ENCODE measurements at regions not wholly inside any gene's neighbourhood (a gene's known extent, or its start where the extent isn't known, plus 50 kb on each side); places are given as distances from the start of the nearest gene placed in this dataset.

- Mint-ChIP-seq H3K9me3 (no peaks in the 10 kb centered on the region), H3K4me1 (no peaks in the 10 kb centered on the region), H3K36me3 (no peaks in the 10 kb centered on the region), H3K27ac (no peak overlapping the region), H3K27me3 (no peaks in the 10 kb centered on the region), H3K4me3 (no peak overlapping the region)
- CTCF ChIA-PET, result interaction anchor here (0.8 kb wide), 1 partner anchor 83 kb away, joined by 4 read pairs; no protein-coding TSS in a partner anchor
- DNase-seq, result no peak
Measured at GRCh38 chr13:99830931-99831330, 140.6 kb downstream of the ZIC5 start.

DNA sequence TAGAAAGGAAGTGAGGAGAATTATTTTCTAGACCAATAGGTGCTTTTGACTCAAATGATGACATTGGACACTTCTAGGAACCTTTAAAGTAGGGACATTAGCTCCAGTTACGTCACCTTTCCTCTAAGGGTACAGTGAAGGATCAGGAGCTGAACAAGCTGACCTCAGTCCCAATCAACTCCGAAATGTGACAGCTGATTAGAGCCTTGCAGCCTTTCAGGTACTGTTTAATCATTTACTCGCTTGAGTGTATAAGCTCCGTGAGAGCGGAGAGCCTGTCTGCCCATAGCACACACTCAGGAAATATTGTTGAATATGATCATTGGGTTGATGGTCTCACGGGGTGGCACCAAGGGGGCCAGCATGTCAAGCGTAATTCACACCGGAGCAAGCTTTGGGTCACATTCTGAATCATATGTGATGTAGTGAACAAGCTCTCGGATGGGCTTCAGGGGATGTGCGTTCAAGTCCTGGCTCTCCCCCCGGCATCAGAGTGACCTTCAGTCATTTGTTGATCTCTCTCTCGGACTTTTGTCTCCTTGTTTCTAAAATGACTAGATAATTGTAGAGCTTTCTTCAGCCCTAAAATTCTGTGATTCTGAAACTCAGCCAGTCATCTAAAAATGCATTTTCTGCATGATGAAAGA, 141.9 kb downstream of the ZIC5 start:
- no peaks in the 10 kb centered on the region for H3K27me3 Mint-ChIP-seq
- no peaks in the 10 kb centered on the region for H3K9me3 Mint-ChIP-seq
- no peaks in the 10 kb centered on the region for H3K36me3 Mint-ChIP-seq
- no peak overlapping the region for H3K27ac Mint-ChIP-seq
- H3K4me1 Mint-ChIP-seq, result no peaks in the 10 kb centered on the region
- no peak for DNase-seq
- H3K4me3 Mint-ChIP-seq, result no peak overlapping the region
- CTCF ChIA-PET, result interaction anchor here (1.4 kb wide), 1 partner anchor 11 kb away, joined by 3 read pairs; no protein-coding TSS in a partner anchor

GRCh38 chr13:99829161-99829560, 142.4 kb downstream of the ZIC5 start:
- DNase-seq, result no peak
- H3K4me1 Mint-ChIP-seq, result no peaks in the 10 kb centered on the region
- H3K9me3 Mint-ChIP-seq, result no peaks in the 10 kb centered on the region
- no peak overlapping the region for H3K27ac Mint-ChIP-seq
- no peaks in the 10 kb centered on the region for H3K36me3 Mint-ChIP-seq
- H3K4me3 Mint-ChIP-seq, result no peak overlapping the region
- H3K27me3 Mint-ChIP-seq, result no peaks in the 10 kb centered on the region
- CTCF ChIA-PET, result interaction anchor here (1.4 kb wide), 1 partner anchor 11 kb away, joined by 3 read pairs; no protein-coding TSS in a partner anchor

GRCh38 chr13:99828735-99829134, 142.8 kb downstream of the ZIC5 start:
- no peaks in the 10 kb centered on the region for H3K27me3 Mint-ChIP-seq
- H3K9me3 Mint-ChIP-seq, result no peaks in the 10 kb centered on the region
- CTCF ChIA-PET, result no interaction called here
- H3K4me3 Mint-ChIP-seq, result no peak overlapping the region
- H3K36me3 Mint-ChIP-seq, result no peaks in the 10 kb centered on the region
- H3K27ac Mint-ChIP-seq, result no peak overlapping the region
- no peak for DNase-seq
- no peaks in the 10 kb centered on the region for H3K4me1 Mint-ChIP-seq

DNA sequence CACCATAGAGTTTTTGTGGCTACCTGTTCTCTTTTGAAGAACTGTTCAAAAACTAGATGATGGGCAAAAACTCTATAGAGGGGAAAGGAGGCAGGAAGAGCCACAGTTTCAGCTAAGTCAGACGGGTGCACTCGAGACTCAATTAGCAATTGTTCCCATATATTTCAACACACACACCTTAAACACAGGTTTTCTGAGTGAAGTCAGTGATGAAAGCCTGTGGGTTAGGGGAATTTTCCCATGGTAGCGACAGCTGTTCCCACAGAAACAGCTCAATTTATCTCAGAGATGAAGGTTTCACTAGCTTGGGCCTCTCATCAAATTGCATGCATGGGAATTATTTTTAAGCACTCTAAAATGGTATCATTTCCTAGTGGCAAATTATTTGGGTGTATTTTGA, 143.4 kb downstream of the ZIC5 start:
- Mint-ChIP-seq H3K4me3 (no peak overlapping the region), H3K36me3 (no peaks in the 10 kb centered on the region), H3K27ac (no peak overlapping the region), H3K4me1 (no peaks in the 10 kb centered on the region), H3K9me3 (no peaks in the 10 kb centered on the region), H3K27me3 (no peaks in the 10 kb centered on the region)
- DNase-seq, result no peak
- CTCF ChIA-PET, result no interaction called here

DNA sequence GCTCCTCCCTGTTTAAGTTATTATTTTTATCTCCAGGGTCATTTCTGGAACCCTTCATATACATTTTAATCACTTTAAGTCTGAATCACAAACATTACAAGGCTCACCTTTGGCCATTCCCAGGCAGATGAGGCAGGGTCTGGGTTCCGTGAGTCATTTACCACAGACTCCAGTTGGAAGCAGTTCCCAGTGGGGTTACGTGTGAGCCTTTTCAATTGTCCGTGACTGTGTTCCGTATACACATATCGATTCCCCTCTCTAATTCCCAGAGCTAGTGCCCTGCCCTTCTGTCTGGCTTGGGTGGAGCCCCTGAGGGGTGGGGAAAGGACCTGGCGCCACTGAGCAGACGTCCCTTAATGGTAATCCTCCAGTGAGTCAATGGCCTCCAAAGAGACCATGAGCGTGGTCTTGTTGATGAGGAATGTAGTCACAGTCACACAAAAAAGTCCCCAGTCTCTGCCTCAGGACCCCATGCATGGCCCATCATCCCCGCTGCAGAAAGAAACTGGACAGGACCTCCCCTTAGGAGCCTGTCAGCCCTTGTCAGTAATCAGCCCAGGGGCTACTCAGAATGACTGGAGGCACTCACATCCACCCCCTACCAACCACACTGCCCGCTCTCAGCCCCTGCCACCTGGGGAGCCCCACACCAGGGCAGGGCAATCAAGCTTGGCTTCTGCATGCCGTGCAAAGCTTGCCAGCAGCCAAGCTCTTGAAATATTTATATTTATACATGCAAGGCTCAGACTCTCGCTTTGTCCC, 144.4 kb downstream of the ZIC5 start:
- no peak overlapping the region for H3K27ac Mint-ChIP-seq
- H3K27me3 Mint-ChIP-seq, result no peaks in the 10 kb centered on the region
- H3K36me3 Mint-ChIP-seq, result no peaks in the 10 kb centered on the region
- H3K4me3 Mint-ChIP-seq, result no peak overlapping the region
- DNase-seq, result no peak
- no peaks in the 10 kb centered on the region for H3K9me3 Mint-ChIP-seq
- no peaks in the 10 kb centered on the region for H3K4me1 Mint-ChIP-seq
- CTCF ChIA-PET, result no interaction called here

GRCh38 chr13:99823961-99824360, 147.6 kb downstream of the ZIC5 start:
- Mint-ChIP-seq H3K36me3 (no peaks in the 10 kb centered on the region), H3K4me1 (no peaks in the 10 kb centered on the region), H3K9me3 (no peaks in the 10 kb centered on the region)

DNA sequence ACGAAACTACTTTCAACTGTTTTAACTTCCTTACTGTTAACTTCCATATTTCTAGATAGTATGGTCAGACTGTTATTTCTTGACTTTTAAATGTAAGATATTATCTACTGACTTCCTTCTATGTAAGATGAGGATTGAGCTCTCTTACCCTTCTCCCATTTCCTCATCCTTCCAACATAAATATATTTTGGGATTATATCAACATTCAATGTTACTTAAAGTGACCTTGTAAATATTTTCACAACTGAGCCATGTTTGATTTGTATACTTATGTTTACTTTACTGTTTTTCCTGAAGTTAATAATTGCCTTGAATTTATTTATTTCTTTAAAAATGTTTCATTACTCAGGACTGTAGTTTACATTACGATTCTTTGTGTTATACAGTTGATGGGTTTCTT, 148.7 kb downstream of the ZIC5 start:
- Mint-ChIP-seq H3K4me3 (no peak overlapping the region), H3K36me3 (no peaks in the 10 kb centered on the region), H3K9me3 (no peaks in the 10 kb centered on the region), H3K27ac (no peak overlapping the region), H3K27me3 (no peaks in the 10 kb centered on the region), H3K4me1 (peaks cover 10% of the 10 kb centered on the region)
- CTCF ChIA-PET, result no interaction called here
- no peak for DNase-seq

More at GRCh38 chr13:99823961-99824360, 147.6 kb downstream of the ZIC5 start:
- H3K4me3 Mint-ChIP-seq, result no peak overlapping the region
- no peak overlapping the region for H3K27ac Mint-ChIP-seq
- DNase-seq, result no peak
- CTCF ChIA-PET, result no interaction called here
- H3K27me3 Mint-ChIP-seq, result no peaks in the 10 kb centered on the region

GRCh38 chr13:99821741-99822140, 149.8 kb downstream of the ZIC5 start:
- H3K4me1 Mint-ChIP-seq, result peaks cover 18% of the 10 kb centered on the region
- H3K9me3 Mint-ChIP-seq, result no peaks in the 10 kb centered on the region
- no peak overlapping the region for H3K27ac Mint-ChIP-seq
- no peaks in the 10 kb centered on the region for H3K36me3 Mint-ChIP-seq
- DNase-seq, result no peak
- H3K27me3 Mint-ChIP-seq, result no peaks in the 10 kb centered on the region
- H3K4me3 Mint-ChIP-seq, result no peak overlapping the region
- CTCF ChIA-PET, result no interaction called here

GRCh38 chr13:99819967-99820366, 151.6 kb downstream of the ZIC5 start:
- no peak overlapping the region for H3K27ac Mint-ChIP-seq
- H3K9me3 Mint-ChIP-seq, result no peaks in the 10 kb centered on the region
- H3K4me3 Mint-ChIP-seq, result no peak overlapping the region
- CTCF ChIA-PET, result no interaction called here
- peaks cover 18% of the 10 kb centered on the region for H3K4me1 Mint-ChIP-seq
- no peaks in the 10 kb centered on the region for H3K27me3 Mint-ChIP-seq
- no peak for DNase-seq
- H3K36me3 Mint-ChIP-seq, result peaks cover 2% of the 10 kb centered on the region

DNA sequence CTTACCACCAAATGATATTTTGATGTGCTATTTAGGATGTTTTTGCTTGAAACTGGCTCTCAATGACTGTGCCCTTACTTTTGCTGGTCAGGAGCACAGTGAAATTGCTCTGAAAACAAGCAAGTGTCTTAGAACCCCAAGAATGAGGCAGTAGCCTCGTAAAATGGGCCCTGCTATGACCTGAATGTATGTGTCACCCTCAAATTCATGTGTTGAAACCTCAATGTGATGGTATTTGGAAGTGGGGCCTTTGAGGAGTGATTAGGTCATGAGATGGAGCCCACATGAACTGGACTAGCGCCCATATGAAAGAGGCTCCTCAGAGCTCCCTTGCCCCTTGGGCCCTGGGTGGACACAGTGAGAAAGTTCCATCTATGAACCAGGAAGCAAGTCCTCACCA, 155.2 kb downstream of the ZIC5 start:
- no peak for DNase-seq
- Mint-ChIP-seq H3K4me3 (no peak overlapping the region), H3K27me3 (no peaks in the 10 kb centered on the region), H3K4me1 (peaks cover 18% of the 10 kb centered on the region), H3K36me3 (peaks cover 3% of the 10 kb centered on the region), H3K9me3 (no peaks in the 10 kb centered on the region), H3K27ac (no peak overlapping the region)
- CTCF ChIA-PET, result no interaction called here

DNA sequence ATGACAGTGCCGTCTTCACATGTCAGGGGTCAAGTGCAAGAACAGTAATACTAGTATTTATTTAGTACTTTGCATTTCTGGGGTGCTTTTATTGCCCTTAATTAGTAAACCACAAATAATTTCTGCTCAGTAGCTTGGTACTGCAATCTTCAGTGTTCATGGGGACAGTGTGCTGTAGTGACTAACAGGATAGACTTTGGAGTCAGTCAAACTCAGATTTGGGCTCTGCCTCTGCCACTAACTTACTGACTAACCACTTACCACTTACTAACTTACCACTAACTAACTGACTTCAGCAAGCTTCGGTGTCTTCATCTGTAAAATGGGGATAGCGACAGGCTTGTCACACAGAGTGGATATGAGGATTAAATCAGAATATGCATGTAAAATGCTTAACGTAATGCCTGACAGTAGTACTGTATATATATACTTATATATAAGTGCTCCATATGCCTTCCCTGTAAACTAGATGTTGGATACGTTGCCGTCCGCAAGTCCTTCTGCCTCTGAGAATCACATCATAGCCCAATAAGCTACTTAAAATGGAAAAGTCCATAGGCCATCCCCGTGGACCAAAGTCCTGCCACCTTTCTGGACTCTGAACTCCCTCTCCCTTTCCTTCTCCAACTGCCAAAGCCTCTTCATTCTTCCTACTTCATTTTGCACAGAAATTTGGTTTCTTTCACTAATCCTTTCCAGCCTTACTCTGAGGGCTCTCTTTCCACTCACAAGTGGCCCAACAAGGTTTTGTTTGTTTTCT, 158.1 kb downstream of the ZIC5 start:
- no peak for DNase-seq
- H3K9me3 Mint-ChIP-seq, result no peaks in the 10 kb centered on the region
- CTCF ChIA-PET, result no interaction called here
- no peak overlapping the region for H3K27ac Mint-ChIP-seq
- no peaks in the 10 kb centered on the region for H3K27me3 Mint-ChIP-seq
- H3K4me1 Mint-ChIP-seq, result peaks cover 15% of the 10 kb centered on the region
- H3K36me3 Mint-ChIP-seq, result peaks cover 3% of the 10 kb centered on the region
- no peak overlapping the region for H3K4me3 Mint-ChIP-seq

GRCh38 chr13:99812625-99813024, 158.9 kb downstream of the ZIC5 start:
- no peak overlapping the region for H3K27ac Mint-ChIP-seq
- no peaks in the 10 kb centered on the region for H3K9me3 Mint-ChIP-seq
- no peaks in the 10 kb centered on the region for H3K27me3 Mint-ChIP-seq
- no peak overlapping the region for H3K4me3 Mint-ChIP-seq
- H3K36me3 Mint-ChIP-seq, result peaks cover 3% of the 10 kb centered on the region
- CTCF ChIA-PET, result no interaction called here
- no peak for DNase-seq
- peaks cover 6% of the 10 kb centered on the region for H3K4me1 Mint-ChIP-seq

- H3K4me3 Mint-ChIP-seq, result no peak overlapping the region
- H3K36me3 Mint-ChIP-seq, result peaks cover 3% of the 10 kb centered on the region
- no peak for DNase-seq
- no peaks in the 10 kb centered on the region for H3K4me1 Mint-ChIP-seq
- H3K27ac Mint-ChIP-seq, result no peak overlapping the region
- no peaks in the 10 kb centered on the region for H3K9me3 Mint-ChIP-seq
- CTCF ChIA-PET, result no interaction called here
- H3K27me3 Mint-ChIP-seq, result no peaks in the 10 kb centered on the region
Measured at GRCh38 chr13:99811067-99811700, 160.4 kb downstream of the ZIC5 start.
